Neural cell (in vitro differentiated cells): ENCODE measurements at regions not wholly inside any gene's neighbourhood (a gene's known extent, or its start where the extent isn't known, plus 50 kb on each side); places are given as distances from the start of the nearest gene placed in this dataset.

Experiments
- H2AFZ ChIP-seq: fragments of 200-600, 300-800 bp; sonication (generic), shearing (Covaris generic); 2 replicates; pipeline ENCODE4 v1.6.0; 2014; ENCODE audit warnings: low read depth, mild to moderate bottlenecking, antibody characterized with exemption, low read length, moderate library complexity
- H3F3A ChIP-seq: fragments of 200-600 bp; shearing (Covaris generic); 2 replicates; pipeline ENCODE4 v1.6.1; 2016; ENCODE audit warnings: mild to moderate bottlenecking, moderate library complexity, mixed read lengths, antibody characterized with exemption, low read length; ENCODE audit not compliant: insufficient read depth, poor library complexity, severe bottlenecking
- H3K27ac ChIP-seq: fragments of 200-600, 300-800 bp; sonication (generic), shearing (Covaris generic); 2 replicates; pipeline ENCODE4 v1.5.1; 2014; ENCODE audit warnings: mild to moderate bottlenecking, low read length, moderate library complexity
- H3K27me3 ChIP-seq: fragments of 300-800, 200-600 bp; sonication (generic), shearing (Covaris generic); 2 replicates; pipeline ENCODE4 v1.6.0; 2014; ENCODE audit warnings: mild to moderate bottlenecking, low read depth, low read length, moderate library complexity; ENCODE audit not compliant: insufficient read depth
- H3K36me3 ChIP-seq: fragments of 300-800, 200-600 bp; sonication (generic), shearing (Covaris generic); 2 replicates; pipeline ENCODE4 v1.5.1; 2014; ENCODE audit warnings: mild to moderate bottlenecking, antibody characterized with exemption, low read length, moderate library complexity; ENCODE audit not compliant: insufficient read depth
- H3K4me2 ChIP-seq: fragments of 300-800, 200-600 bp; sonication (generic), shearing (Covaris generic); 2 replicates; pipeline ENCODE4 v1.6.0; 2014; ENCODE audit warnings: mild to moderate bottlenecking, low read length
- H3K4me3 ChIP-seq: fragments of 300-800, 200-600 bp; sonication (generic), shearing (Covaris generic); 2 replicates; pipeline ENCODE4 v1.5.1; 2014; ENCODE audit warnings: mild to moderate bottlenecking, low read length, moderate library complexity
- H3K79me2 ChIP-seq: fragments of 200-600 bp; shearing (Covaris generic); replicated peaks from 2 replicates; pipeline ENCODE4 v1.6.0; 2014; ENCODE audit warnings: mild to moderate bottlenecking, low read length, moderate library complexity; ENCODE audit not compliant: insufficient read depth
- H3K9ac ChIP-seq: fragments of 300-800, 200-600 bp; sonication (generic), shearing (Covaris generic); 2 replicates; pipeline ENCODE4 v1.6.1; 2016; ENCODE audit warnings: mild to moderate bottlenecking, low read length, mixed read lengths
- H3K9me2 ChIP-seq: fragments of 200-600 bp; shearing (Covaris generic); 2 replicates; pipeline ENCODE4 v1.6.1; 2016; ENCODE audit warnings: mild to moderate bottlenecking, low read length, mixed read lengths; ENCODE audit not compliant: insufficient read depth
- H3K9me3 ChIP-seq: fragments of 200-600, 300-800 bp; sonication (generic), shearing (Covaris generic); 2 replicates; pipeline ENCODE4 v1.6.1; 2016; ENCODE audit warnings: mild to moderate bottlenecking, mixed run types, low read length, moderate library complexity, mixed read lengths
- H4K20me1 ChIP-seq: fragments of 200-600 bp; shearing (Covaris generic); 2 replicates; pipeline ENCODE4 v1.6.1; 2016; ENCODE audit warnings: mild to moderate bottlenecking, mixed run types; ENCODE audit not compliant: insufficient read depth
- CTCF ChIP-seq: fragments of 450-650 bp; IDR thresholded peaks from 2 replicates; pipeline ENCODE4 v1.5.1; 2014; ENCODE audit warnings: antibody characterized with exemption, mild to moderate bottlenecking, moderate library complexity; ENCODE audit not compliant: poor library complexity, severe bottlenecking
- EP300 ChIP-seq: fragments of 450-650 bp; conservative IDR thresholded peaks from 2 replicates; pipeline ENCODE4 v1.6.1; 2014; ENCODE audit warnings: antibody characterized with exemption, mild to moderate bottlenecking, moderate library complexity; ENCODE audit not compliant: poor library complexity, severe bottlenecking
- EZH2 ChIP-seq: fragments of 200-600, 300-800 bp; shearing (Covaris generic), sonication (generic); IDR thresholded peaks from 2 replicates; pipeline ENCODE4 v1.6.1; 2014; ENCODE audit warnings: antibody characterized with exemption, low read length, borderline replicate concordance, mild to moderate bottlenecking; ENCODE audit not compliant: insufficient read depth, poor library complexity, severe bottlenecking
- MXI1 ChIP-seq: fragments of 450-650 bp; conservative IDR thresholded peaks from 2 replicates; pipeline ENCODE4 v1.6.1; 2014; ENCODE audit warnings: antibody characterized with exemption, mild to moderate bottlenecking; ENCODE audit not compliant: poor library complexity, severe bottlenecking
- POLR2AphosphoS5 ChIP-seq: IDR thresholded peaks from 2 replicates; pipeline ENCODE4 v1.6.1; 2012
- RAD21 ChIP-seq: fragments of 450-650 bp; conservative IDR thresholded peaks from 2 replicates; pipeline ENCODE4 v1.6.1; 2014; ENCODE audit warnings: antibody characterized with exemption, mild to moderate bottlenecking, moderate library complexity
- REST ChIP-seq: IDR thresholded peaks from 2 replicates; pipeline ENCODE4 v1.6.1; 2012; ENCODE audit warnings: borderline replicate concordance
- TAF1 ChIP-seq: IDR thresholded peaks from 2 replicates; pipeline ENCODE4 v1.6.1; 2012; ENCODE audit warnings: low read depth

- no peak overlapping the region for H3K9ac ChIP-seq
- TF ChIP-seq EZH2: no peak
- H3K4me2 ChIP-seq: no peak overlapping the region
- H3K36me3 ChIP-seq: no peaks in the 10 kb centered on the region
- H3F3A ChIP-seq: no peaks in the 10 kb centered on the region
- H2AFZ ChIP-seq: no peak overlapping the region
- no peaks in the 10 kb centered on the region for H3K9me2 ChIP-seq
- H3K79me2 ChIP-seq: no peaks in the 10 kb centered on the region
- no peaks in the 10 kb centered on the region for H3K27me3 ChIP-seq
- H4K20me1 ChIP-seq: no peaks in the 10 kb centered on the region
- no peak overlapping the region for H3K4me3 ChIP-seq
- no peak overlapping the region for H3K27ac ChIP-seq
- H3K9me3 ChIP-seq: no peaks in the 10 kb centered on the region
Observed at GRCh38 chr9:18006591-18006990, 427.7 kb downstream of the SH3GL2 start.

- Histone ChIP-seq H3K9ac (no peak overlapping the region), H3K4me3 (no peak overlapping the region), H3K9me2 (no peaks in the 10 kb centered on the region), H3K27ac (no peak overlapping the region), H4K20me1 (no peaks in the 10 kb centered on the region), H3K27me3 (no peaks in the 10 kb centered on the region), H3K36me3 (no peaks in the 10 kb centered on the region), H3K9me3 (no peaks in the 10 kb centered on the region), H2AFZ (no peak overlapping the region), H3K79me2 (no peaks in the 10 kb centered on the region), H3F3A (no peaks in the 10 kb centered on the region), H3K4me2 (no peak overlapping the region)
- TF ChIP-seq POLR2AphosphoS5 (peak; percentile 37), EP300 (no peak)
Observed at GRCh38 chr9:18007621-18008020, 428.8 kb downstream of the SH3GL2 start.

GRCh38 chr9:18009902-18010301 is 431.0 kb downstream of the SH3GL2 start:
- H3K27ac ChIP-seq: no peak overlapping the region
- H3K4me2 ChIP-seq: no peak overlapping the region
- H3K36me3 ChIP-seq: no peaks in the 10 kb centered on the region
- no peak overlapping the region for H3K4me3 ChIP-seq
- no peaks in the 10 kb centered on the region for H4K20me1 ChIP-seq
- no peaks in the 10 kb centered on the region for H3F3A ChIP-seq
- no peaks in the 10 kb centered on the region for H3K27me3 ChIP-seq
- TF ChIP-seq POLR2AphosphoS5 (no peak), RAD21 (no peak), TAF1 (no peak), MXI1 (no peak)
- no peaks in the 10 kb centered on the region for H3K9me2 ChIP-seq
- no peak overlapping the region for H3K9ac ChIP-seq
- H3K9me3 ChIP-seq: no peaks in the 10 kb centered on the region
- H2AFZ ChIP-seq: no peak overlapping the region
- no peaks in the 10 kb centered on the region for H3K79me2 ChIP-seq

- no peak overlapping the region for H2AFZ ChIP-seq
- no peaks in the 10 kb centered on the region for H3K9me3 ChIP-seq
- H4K20me1 ChIP-seq: no peaks in the 10 kb centered on the region
- no peak overlapping the region for H3K9ac ChIP-seq
- H3K27ac ChIP-seq: no peak overlapping the region
- H3K4me3 ChIP-seq: no peak overlapping the region
- no peaks in the 10 kb centered on the region for H3K9me2 ChIP-seq
- no peak overlapping the region for H3K4me2 ChIP-seq
- H3K27me3 ChIP-seq: no peaks in the 10 kb centered on the region
- TF ChIP-seq POLR2AphosphoS5 (no peak), CTCF (no peak), EZH2 (no peak), REST (no peak), EP300 (no peak)
- H3K36me3 ChIP-seq: no peaks in the 10 kb centered on the region
- H3F3A ChIP-seq: no peaks in the 10 kb centered on the region
- no peaks in the 10 kb centered on the region for H3K79me2 ChIP-seq
Observed at GRCh38 chr9:18010492-18010891, 431.6 kb downstream of the SH3GL2 start.
